Forelimb muscle (tissue), 1 donor: ENCODE measurements at regions not wholly inside any gene's neighbourhood (a gene's known extent, or its start where the extent isn't known, plus 50 kb on each side); places are given as distances from the start of the nearest gene placed in this dataset.

Source experiments
- DNase-seq: peaks from one replicate; pipeline ENCODE4 v3.0.0-alpha.2; 2013; ENCODE audit warnings: low read depth

- no peak for DNase-seq
These were observed 109.4 kb upstream of the ATP11B start for GRCh38 chr3:182683858-182684257.

DNA sequence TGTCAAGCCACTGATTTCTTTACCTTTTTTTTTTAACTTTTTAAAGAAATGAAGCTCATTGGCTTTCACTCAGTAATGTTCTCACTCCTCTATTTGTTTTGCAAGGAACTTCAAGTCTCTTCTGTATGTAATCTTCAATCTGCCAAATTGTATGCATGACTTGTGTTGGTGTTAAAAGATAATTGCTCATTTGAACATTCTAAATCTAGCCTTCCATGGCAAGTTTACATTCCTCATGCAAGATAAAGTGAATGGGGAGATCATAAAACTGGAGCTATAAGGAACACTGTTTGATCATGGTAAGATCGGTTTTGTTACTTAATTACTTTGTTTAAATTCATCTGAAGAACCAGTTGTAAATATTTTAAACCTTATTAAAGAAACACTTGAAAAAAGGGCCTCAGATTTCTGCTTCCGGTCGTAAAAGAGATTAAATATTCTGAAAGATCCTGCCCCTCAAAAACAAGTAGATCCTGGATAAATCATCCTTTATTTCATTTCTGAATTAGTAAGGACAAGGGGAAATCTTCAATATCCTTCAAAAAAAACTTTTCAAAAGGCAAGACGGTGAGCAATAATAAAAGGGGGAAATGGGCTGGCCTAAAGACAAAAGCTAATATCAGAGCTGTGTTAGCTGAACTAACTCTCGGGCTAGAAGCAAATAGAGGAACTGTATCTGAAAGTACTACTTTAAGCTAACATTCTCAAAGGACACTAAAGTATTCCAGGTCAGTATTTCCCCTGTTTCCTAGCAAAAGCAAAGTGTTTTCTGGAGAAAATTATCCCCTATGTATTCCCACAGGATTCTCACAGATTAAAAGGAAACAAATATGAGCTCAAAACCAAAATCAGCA lies 107.0 kb upstream of the ATP11B start:
- DNase-seq: no peak

DNA sequence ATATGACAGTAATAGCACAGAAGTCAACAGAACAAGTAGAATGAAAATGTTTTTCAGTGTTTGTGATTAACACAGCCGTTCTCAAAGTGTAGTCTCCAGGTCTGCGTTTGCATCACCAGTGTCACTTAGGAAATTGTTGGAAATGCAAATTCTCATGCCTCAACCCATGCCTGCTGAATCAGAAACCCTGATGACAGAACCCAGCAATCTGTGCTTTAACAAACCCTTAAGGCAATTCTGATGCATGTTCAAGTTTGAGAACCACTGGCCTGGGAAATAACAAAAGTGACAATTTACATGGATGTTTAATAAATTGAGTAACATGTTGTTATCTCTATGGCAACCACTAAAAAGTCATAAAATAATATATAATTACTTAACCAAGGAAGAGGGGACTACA lies 103.1 kb upstream of the ATP11B start:
- DNase-seq: no peak

GRCh38 chr3:182692021-182692420 lies 101.3 kb upstream of the ATP11B start:
- no peak for DNase-seq

DNA sequence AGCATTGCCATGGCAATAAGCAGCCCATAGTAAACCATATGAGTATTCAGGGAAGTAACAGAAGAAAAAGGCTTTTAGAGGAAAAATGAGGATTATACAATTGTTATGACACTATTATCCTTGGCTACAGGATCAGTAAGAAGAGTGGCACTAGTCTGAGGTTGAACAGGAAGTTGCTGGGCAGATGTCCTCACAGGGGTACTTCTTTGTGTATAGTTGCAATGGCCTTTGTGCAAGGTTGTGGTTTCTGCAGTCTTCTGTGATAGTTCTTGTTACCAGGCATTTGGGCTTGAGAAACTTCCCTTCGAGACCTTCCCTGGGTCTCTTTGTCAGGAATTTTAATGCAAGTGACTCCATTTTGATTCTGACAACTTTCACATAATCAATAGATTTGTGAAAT lies 100.6 kb upstream of the ATP11B start:
- no peak for DNase-seq

DNA sequence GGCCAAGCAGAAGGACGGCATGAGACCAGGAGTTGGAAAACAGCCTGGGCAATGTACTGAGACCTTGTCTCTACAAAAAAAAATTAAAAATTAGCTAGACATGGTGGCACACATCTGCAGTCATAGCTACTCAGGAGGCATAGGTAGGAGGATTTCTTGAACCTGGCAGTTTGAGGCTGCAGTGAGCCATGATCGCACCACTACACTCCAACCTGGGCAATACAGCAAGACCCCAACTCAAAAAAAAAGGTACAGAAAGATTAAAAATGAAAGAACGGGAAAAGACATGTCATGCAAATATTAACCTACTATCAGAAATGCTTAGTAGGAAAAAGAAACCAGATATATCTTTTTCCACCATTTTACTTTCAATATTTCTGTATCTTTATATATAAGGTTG lies 99.6 kb upstream of the ATP11B start:
- DNase-seq: no peak

- no peak for DNase-seq
These were observed 96.4 kb upstream of the ATP11B start for GRCh38 chr3:182696916-182697315.

DNA sequence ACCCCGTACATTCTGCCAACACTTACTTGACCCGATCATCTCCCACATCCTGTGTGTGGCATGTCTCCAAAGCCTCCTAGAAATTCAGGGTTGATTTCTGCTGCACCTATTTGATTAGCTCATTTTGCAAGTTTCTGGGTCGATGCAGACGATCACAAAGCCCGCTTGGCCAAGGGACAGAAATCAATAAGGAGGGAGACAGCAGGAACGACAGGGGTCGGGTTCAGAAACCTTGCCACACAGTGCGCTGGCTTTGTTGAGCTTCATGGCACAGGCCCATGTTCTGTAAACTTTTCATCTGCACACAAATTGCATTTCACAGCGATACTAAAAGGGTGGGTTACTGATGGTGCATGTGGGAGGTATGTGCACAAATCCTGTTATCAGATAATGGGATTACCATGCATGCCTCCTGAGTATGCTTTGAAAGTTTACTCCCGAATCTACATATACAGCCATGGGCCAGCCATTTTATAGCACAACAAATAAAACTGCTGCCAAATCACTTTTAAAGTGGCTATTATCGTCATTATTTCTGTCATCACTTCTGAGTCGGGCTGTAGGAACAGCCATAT lies 95.9 kb upstream of the ATP11B start:
- no peak for DNase-seq

GRCh38 chr3:182698078-182698477 lies 95.2 kb upstream of the ATP11B start:
- no peak for DNase-seq

GRCh38 chr3:182699550-182700170 lies 93.6 kb upstream of the ATP11B start:
- DNase-seq: no peak

DNA sequence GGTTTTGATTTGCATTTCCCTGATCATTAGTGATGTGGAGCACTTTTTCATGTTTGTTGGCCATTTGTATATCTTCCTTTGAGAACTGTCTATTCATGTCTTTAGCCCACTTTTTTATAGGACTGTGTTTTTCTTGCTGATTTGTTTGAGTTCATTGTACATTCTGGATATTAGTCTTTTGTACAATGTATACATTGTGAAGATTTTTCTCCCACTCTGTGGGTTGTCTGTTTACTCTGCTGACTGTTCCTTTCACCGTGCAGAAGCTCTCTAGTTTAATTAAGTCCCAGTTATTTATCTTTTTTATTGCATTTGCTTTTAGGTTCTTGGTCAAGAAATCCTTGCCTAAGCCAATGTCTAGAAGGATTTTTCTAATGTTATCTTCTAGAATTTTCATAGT lies 91.1 kb upstream of the ATP11B start:
- no peak for DNase-seq

DNA sequence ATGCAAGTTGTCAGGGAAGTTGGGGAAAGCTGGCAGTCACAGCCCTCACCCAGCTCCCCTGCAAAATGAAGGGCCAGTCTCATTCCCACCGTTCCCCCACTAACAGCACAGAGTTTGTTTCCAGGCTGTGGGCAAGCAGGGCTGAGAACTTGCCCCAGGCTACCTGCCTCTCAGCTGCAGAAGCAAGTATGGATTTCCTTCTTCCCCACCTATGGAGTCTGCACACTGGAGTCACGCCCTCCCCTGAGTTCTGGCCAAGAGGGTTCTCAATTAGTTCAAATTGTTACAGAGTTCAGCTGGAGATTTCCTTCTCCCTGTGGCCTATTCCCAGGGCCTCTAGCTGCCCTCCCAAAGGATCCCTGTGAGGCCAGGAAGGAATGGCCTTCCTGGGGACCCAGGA lies 90.1 kb upstream of the ATP11B start:
- no peak for DNase-seq

GRCh38 chr3:182704926-182705325 lies 88.4 kb upstream of the ATP11B start:
- no peak for DNase-seq

- no peak for DNase-seq
These were observed 84.5 kb upstream of the ATP11B start for GRCh38 chr3:182708810-182709209.

DNA sequence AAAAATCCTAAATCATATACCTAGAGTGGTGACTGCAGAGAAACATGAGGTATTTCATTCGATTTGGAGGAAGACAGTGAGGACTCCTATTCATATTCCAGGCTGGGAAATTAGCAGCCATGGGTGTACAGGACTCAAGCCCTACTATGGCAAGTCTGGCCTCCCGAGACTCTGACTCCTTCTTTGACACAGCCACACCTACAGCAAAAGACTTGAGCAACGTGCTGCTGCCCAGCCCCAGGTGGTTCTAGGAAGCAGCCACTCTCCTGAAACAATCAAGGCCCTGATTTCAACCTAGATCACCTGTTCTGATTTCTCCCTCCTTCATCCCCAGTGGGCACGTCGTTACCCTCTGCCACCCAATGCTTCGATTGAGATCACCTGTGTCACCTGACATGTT lies 84.0 kb upstream of the ATP11B start:
- DNase-seq: no peak

DNA sequence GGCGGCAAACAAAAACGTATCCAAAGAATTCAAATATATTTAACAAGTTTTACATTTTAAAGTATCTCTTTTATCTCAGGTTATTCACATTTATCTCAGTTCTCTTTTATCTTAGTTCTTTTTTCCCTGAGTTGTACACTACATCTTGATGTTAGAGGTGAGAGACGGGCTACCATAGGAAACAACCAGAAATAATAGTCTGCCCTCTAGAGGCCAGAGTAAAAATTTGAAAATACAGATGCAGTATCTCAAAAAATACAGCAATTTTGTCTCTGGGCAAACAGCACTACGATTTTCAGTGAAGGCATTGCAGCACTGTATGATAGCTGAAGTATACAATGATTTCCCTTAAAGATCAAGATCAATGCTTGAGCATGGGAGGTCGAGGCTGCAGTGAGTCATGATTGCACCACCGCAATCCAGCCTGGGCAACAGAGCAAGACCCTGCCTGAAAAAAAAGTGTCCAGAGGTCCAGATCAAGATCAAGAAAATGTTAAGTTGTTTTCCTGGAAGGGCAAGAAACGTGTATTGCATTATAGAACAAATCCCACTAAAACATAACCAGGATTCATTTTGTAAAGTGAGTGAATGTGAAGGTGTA lies 82.6 kb upstream of the ATP11B start:
- no peak for DNase-seq

DNA sequence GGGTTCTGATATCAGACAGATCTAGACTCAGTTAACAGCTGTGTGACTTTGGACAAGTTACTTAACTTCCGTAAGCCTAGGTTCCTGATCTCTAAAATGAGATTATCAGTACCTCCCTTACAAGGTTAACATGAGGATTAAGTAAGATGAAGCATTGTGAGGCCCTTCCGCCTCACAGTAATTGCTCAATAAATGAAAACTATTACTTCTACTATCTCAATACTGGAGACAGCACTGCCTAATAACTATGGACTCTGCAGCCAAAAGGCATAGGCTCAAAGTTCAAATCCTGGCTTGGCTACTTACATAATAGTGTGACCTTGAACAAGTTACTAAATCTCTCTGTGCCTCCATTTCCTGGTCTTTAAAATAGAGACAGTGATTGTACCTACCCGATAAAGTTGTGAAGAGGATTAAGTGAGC lies 82.0 kb upstream of the ATP11B start:
- DNase-seq: no peak

GRCh38 chr3:182711853-182712252 lies 81.5 kb upstream of the ATP11B start:
- DNase-seq: no peak

- DNase-seq: no peak
These were observed 80.2 kb upstream of the ATP11B start for GRCh38 chr3:182713111-182713510.

GRCh38 chr3:182713743-182714517 lies 79.4 kb upstream of the ATP11B start:
- peak; percentile 26 for DNase-seq

DNA sequence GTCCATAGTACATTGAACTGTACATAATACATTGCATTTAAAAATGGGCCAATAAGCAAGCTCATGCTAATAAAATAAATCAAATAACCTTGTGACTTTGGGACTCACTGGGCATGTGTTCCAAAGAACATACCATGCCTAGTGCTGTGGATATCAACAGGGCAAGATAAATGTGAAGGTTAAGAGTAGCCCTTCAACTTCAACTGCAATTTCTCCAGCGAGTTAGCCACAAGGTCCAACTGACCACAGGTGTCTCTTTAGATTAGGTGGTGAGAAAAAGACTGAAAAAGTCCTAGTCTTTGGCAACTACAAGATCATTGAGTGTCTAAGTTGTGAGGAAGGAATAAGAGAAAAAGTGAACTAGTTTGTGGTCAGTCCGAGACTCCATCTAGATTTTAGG lies 78.3 kb upstream of the ATP11B start:
- DNase-seq: no peak

- DNase-seq: no peak
These were observed 77.1 kb upstream of the ATP11B start for GRCh38 chr3:182716114-182716688.
